HG03108 (cell line): ENCODE measurements at regions not wholly inside any gene's neighbourhood (a gene's known extent, or its start where the extent isn't known, plus 50 kb on each side); places are given as distances from the start of the nearest gene placed in this dataset.

ENCODE experiments used
- ATAC-seq: cut with Tn5 transposase; IDR thresholded peaks from one replicate; pipeline ENCODE4 v1.9.1; 2021; ENCODE audit warnings: moderate library complexity; ENCODE audit not compliant: unreplicated experiment

DNA sequence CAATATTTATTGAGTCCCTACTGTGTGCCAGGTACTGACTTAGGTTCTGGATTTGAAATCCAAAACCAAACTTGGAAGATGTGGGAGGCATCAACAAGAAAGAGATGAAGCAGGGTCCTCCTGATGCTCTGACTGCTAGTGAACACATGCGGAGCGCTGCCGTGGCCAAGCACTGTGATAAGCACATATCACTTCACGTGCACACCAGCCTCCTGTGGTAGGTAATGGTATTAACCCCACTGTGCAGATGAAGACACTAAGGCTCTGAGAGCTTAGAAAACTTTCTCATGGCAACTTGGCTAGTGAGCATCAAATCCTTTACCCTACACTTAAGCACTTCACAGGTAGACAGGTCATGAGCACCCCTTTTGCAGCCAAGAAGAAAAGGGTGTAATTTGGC is 216.1 kb downstream of the HAUS1 start:
- ATAC-seq = no peak

GRCh38 chr18:46320928-46321711 is 216.9 kb downstream of the HAUS1 start:
- no peak for ATAC-seq

- ATAC-seq = no peak
These were observed 217.8 kb downstream of the HAUS1 start for GRCh38 chr18:46321955-46322354.

DNA sequence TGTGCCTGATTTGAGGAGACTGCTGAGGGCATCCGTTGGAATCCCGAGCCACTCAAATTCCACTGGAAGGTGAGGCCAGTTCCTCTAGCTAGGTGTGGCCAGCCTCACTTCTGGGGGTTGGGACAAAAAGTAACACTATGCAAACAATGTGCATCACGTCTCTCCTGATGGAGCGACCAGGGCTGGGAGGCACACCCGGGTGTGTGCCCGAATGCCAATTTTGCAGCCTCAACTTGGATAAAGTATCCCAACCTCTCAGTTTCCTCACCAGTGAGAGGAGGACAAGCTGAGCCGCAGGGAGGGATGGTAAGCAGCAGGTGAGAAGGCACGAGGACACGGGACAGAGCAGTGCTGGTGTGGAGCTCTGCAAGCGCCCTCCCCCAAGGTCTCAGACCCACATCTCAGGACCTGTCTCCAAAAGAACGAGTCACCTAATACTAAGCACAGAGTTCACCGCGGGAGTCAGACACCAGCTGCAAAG is 218.3 kb downstream of the HAUS1 start:
- no peak for ATAC-seq

DNA sequence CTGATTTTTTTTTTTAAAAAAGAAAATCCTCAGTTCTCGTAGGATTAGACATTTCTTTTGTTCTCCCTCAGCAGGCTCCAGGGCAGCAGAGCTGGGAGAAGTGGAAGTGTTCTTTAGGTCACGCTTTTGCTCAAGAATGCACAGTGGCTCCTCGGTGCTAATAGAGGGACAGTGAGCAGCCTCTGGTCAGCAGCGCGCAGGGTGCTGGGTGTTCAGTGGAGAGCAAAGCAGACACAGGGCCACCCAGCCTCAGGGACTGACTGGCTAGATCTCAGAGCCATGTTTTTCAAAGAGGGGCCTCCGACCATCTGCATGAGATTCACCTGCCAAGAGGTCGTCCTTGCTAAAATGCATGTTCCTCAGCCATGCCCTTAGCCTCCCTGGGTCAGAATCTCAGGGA is 218.8 kb downstream of the HAUS1 start:
- ATAC-seq = no peak

DNA sequence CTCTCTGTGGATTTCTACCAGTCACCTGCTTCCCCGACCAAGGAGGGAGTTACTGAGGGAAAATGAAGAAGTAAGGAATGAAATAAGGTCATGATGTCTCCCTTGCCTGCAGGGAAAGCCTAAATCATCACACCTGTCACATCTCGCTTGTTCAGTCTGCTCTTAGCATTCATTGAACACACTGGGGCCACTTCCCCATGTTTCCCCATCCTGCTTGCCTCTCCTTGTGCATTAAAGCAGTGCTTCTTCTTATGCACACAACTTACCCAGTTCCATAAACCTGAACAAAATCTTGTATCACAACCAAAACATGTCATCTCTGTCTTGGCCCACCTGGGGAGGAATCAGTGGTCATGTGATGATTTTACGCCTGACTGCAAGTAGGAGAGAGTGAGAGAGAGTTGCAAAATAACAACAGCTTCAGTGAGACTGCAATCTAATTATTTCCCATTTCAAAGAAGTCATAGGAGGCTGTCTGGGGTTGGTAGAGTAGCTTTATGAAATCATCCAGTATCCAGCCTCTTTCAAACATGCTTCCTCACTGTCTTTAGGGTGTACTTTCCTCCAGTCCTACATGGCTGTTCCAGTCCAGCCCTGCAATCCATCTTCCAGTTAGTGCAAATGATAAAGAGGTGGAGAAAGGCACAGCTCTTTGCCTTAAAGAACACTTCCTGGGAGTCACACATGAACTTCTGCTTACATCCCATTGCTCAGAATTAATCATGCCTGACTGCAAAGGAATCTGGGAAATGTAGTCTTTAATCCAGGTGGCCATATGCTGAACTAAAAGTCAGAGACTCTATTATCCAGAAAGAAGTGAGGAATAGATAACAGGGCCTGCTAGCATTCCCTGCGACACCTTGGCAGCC is 220.1 kb downstream of the HAUS1 start:
- ATAC-seq = no peak

DNA sequence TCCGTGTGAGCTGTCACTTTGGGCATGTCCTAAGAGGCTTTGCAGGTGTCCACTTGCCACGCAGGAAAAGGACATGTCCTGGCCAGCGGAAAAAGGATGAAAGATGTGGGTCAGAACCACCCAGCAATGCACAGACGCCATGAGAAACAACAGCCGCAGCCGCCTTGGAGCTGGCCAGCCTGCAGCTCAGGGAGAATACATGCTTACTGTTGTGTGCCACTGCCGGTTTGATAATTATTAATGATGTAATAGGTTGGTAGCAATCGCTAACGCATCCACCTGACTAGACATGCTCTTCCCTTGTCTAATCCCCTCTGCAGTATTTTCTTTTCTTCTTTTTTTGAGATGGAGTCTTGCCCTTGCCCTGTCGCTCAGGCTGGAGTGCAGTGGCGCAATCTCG is 221.7 kb downstream of the HAUS1 start:
- ATAC-seq = no peak

DNA sequence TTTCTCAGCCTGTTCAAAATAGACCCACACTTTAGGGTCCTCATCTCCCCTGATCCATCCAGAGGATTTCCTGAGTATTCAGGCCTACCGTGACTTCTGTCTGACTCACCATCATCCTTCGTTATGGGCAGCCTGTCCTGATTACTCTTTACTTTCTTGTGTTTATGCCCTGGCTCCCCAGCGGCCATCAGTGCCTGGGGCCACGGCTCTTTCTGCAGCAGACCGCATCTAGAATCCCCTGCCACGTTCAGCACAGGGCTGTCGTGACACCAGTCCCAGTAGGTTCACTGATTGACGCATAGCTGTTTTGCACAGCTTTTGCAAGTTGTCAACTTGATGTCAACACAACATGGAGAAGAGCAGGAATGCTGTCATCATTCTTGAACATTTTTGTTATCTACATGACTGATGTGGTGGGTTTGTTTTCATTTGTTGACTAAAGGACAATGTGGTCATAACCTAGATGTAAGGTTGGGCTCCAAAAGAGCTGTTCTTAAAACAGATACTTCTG is 225.6 kb downstream of the HAUS1 start:
- ATAC-seq = no peak

DNA sequence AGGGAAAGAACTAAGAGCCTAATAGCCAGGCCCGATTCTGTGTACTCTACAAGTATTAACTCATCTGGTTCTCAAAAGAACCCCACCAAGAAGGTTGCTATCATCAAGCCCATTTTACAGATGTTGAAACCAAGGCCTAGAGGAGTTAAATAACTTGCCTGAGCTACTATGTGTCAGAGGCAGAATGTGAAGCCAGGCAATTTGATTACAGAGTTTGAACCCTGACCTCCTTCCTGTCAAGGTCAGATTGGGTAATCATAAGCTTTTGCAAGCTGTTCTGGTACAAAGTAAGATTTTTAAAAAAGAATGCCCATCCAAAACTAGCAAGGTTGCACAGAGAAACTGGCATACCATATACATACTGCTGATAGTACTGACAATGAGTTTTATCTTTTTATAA is 227.1 kb downstream of the HAUS1 start:
- no peak for ATAC-seq

DNA sequence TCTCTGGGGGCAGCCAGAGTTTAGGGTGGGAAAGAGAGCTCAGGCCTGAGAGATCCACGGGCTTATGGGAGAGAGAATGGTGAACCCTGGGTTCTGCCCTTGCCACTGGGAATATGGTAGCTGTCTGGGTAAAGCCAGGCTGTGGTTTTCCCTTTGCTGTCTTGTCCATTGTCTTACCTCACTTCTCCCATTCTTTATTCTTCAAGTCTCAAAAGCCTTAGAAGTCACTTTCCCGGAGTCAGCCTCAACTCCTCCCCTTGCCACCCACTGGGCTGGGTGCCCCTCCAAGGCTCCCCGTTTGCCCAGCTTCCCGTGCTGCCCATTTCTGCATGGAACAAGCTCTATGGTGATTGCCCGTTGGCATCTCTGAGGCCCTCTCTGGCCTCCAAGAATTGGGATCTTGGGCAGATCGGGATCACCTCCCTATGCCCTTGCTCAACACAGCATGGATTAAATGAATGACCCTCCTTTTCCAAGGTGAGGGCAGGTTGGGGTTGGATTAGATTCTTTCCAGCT is 228.2 kb downstream of the HAUS1 start:
- ATAC-seq = no peak

GRCh38 chr18:46332921-46333341 is 228.7 kb downstream of the HAUS1 start:
- no peak for ATAC-seq

DNA sequence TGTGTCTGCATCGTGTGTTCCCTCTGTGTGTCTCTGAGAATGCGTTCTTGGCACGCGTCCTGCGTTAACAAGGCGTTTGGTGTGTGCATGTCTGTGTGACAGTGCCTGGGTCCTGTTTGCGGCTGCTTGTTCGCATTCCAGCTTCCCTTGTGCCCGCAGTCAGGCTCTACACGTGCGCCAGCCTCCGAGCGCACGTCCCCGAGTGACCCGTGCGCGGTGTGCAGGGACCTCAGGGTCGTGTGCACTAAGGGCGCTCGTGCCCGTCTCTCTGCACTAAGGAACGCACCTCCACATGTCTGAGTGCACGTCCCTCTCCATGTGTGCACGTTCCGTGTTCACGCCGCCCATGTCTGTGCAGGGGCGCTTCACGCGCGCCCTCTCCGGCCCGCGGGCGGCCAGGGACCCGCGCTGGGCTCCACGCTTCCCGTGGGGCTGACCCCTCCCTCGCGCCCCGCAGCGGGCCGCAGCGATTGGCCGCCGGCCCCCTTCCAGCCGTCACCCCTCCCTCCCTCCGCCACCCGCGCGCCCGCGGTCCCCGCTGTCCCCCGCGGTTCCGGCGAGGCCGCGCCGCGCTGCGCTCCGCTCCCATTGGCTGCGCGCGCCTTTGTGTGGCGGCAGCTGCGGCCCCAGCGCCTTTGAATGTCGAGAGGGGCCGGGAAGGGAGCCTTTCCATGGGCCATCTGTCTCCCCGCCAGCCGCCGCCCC is 229.4 kb downstream of the HAUS1 start:
- ATAC-seq = no peak

GRCh38 chr18:46334868-46335281 is 230.7 kb downstream of the HAUS1 start:
- ATAC-seq = no peak

- no peak for ATAC-seq
These were observed 231.4 kb downstream of the HAUS1 start for GRCh38 chr18:46335534-46336101.

DNA sequence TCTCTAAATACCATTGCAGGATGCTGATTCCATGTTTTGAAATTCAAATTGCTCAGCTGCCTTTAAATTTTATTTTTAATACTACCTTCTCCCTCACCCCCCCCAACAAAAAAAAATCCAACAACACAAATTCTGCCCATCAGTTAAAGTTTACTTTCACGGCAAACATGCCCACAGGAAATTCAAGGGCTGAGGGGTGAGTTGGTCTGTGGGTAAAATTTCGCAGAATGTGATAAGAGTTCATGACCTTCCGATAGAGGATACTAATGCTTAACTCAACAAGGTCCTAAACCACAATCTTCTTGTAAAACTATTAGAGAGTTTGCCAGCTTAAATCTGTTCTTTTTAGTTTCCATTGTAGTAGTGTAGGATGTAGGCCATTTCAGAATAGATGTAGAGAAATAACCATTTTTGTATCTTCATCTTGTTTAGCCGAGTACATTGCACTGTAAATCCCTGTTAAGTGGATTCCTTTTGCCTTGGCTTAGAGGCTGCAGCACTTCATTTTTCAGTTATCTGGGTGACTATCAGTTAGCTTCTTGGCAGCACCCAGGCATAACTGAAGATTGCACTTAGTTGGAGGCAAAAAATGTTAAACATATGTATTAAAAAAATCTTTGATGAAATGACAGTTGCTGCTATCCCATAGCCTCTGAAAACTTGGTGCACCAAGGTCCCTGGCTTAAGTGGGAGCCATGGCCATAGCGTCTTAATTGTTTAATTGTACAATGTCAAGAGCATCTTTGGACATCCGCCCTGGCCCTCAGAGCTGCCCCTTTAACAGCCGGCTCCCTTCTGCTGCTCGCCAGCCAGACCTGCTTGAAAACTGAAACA is 232.3 kb downstream of the HAUS1 start:
- no peak for ATAC-seq

DNA sequence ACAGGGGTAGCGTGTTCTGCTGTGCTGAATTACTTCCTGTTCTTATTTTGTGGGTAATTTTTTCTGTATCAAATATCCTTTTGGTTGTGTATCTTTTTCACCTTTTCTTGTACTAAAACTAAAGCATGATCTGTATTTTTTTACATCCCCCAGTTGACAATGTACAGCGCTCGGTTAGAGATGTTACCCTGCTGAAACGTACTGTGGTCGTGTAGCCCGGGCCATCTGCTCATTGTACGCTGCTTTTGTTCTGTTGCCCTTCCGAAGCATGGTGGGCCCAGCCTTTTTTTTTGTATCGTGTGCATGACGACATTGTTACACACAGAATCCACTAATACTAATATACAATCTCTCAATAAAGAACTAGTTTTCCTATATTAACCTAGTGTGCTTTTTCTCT is 233.1 kb downstream of the HAUS1 start:
- ATAC-seq = no peak

- no peak for ATAC-seq
These were observed 234.0 kb downstream of the HAUS1 start for GRCh38 chr18:46338205-46338604.

DNA sequence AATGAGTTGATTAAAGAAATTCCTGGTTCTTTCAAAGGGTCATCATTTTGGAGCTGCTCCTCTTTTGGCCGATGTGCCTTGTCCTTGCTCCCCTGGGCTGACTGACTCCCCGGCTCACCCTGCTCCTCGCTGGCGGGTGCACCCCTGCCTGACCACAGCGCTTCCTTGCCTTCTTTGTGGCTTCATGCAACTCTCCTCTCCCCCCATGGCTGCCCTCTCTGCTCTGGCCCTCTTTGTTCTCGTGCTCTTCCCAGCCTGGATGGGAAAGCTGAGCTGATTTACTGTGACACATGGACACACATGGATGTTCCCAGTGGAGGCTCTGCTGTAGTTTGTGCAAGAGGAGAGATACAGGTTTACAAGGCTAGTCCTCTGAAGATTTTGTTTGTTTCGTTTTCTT is 234.6 kb downstream of the HAUS1 start:
- no peak for ATAC-seq

DNA sequence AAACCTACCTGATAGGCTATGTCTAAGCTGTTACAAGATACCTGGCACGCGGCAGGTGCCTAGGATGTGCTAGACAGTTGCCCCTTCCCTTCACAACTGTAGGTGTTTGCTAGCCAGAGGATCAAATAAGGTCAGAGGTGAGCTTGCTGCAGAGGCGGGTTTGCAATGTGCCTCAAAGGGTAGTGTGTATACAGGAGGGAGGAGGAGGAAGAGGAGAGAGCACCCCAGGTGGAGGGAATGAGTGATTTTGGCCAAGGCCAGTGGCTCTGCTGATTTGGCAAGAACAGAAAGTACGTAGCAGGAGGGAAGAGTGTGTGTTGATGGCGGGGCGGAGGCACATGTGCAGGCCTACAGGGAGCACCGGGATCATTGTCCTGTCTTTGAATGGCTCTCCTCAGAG is 236.5 kb downstream of the HAUS1 start:
- ATAC-seq = no peak
